Activated effector memory CD4-positive, alpha-beta T cell treated with anti-CD3 and anti-CD28 coated beads, Interleukin-2, amount 50 U/mL, for 16 hours (primary cell): ENCODE measurements at regions not wholly inside any gene's neighbourhood (a gene's known extent, or its start where the extent isn't known, plus 50 kb on each side); places are given as distances from the start of the nearest gene placed in this dataset.
A peak's percentile ranks its signal among the peaks of the same experiment; 100 is the strongest.

Source experiments
- DNase-seq: peaks from one replicate; pipeline ENCODE4 v3.0.0-alpha.2; 2020

- no peak for DNase-seq
Measured at GRCh38 chr2:24439971-24440340, 51.1 kb upstream of the NCOA1 start.

- DNase-seq: no peak
Measured at GRCh38 chr2:24439280-24439970, 51.6 kb upstream of the NCOA1 start.

GRCh38 chr2:24438106-24438505 is 52.9 kb upstream of the NCOA1 start:
- no peak for DNase-seq

GRCh38 chr2:24435391-24436316 is 55.4 kb upstream of the NCOA1 start:
- no peak for DNase-seq

GRCh38 chr2:24434541-24434940 is 56.5 kb upstream of the NCOA1 start:
- no peak for DNase-seq

- DNase-seq: no peak
Measured at GRCh38 chr2:24432735-24433134, 58.3 kb upstream of the NCOA1 start.

- DNase-seq: no peak
Measured at GRCh38 chr2:24432121-24432520, 58.9 kb upstream of the NCOA1 start.

GRCh38 chr2:24429197-24430074 is 61.6 kb upstream of the NCOA1 start:
- DNase-seq: no peak

- DNase-seq: no peak
Measured at GRCh38 chr2:24424387-24424786, 64.1 kb upstream of the ITSN2 start.

GRCh38 chr2:24423095-24423494 is 62.8 kb upstream of the ITSN2 start:
- no peak for DNase-seq

- DNase-seq: peak; percentile 80
Measured at GRCh38 chr2:24421668-24422067, 61.3 kb upstream of the ITSN2 start.

- DNase-seq: no peak
Measured at GRCh38 chr2:24420373-24420772, 60.0 kb upstream of the ITSN2 start.

GRCh38 chr2:24418166-24418841 is 58.0 kb upstream of the ITSN2 start:
- DNase-seq: no peak

GRCh38 chr2:24412812-24413211 is 52.5 kb upstream of the ITSN2 start:
- DNase-seq: no peak

- DNase-seq: no peak
Measured at GRCh38 chr2:24411488-24412151, 51.3 kb upstream of the ITSN2 start.

- no peak for DNase-seq
Measured at GRCh38 chr2:24410976-24411375, 50.6 kb upstream of the ITSN2 start.

GRCh38 chr2:24409700-24410556 is 49.6 kb upstream of the ITSN2 start:
- no peak for DNase-seq
